B cell (primary cell): ENCODE measurements at regions not wholly inside any gene's neighbourhood (a gene's known extent, or its start where the extent isn't known, plus 50 kb on each side); places are given as distances from the start of the nearest gene placed in this dataset.
"Not testable (repeated sequence)": the region's sequence is repeated elsewhere in the genome, so short reads cannot be mapped to it uniquely, and the experiment has no call there.

Experiments used
- ATAC-seq: fragments of 200-7000 bp; cut with Tn5 transposase; one replicate; pipeline ENCODE4 v1.10.0; 2021; ENCODE audit warnings: low read depth, mild to moderate bottlenecking, moderate number of reproducible peaks, moderate library complexity
- CTCF ChIA-PET: fragments of 350-600 bp; sonication (Branson Sonifier 250); formaldehyde crosslinking; loops from one replicate; lab custom pipeline; 2021; ENCODE audit warnings: antibody characterized with exemption, inconsistent platforms; lab: Charles Lee
- POLR2A ChIA-PET: fragments of 350-600 bp; sonication (Branson Sonifier 250); formaldehyde crosslinking; loops from one replicate; lab custom pipeline; 2021; ENCODE audit warnings: antibody characterized with exemption; lab: Charles Lee
- DNase-seq: peaks from one replicate; pipeline ENCODE4 v3.0.0; 2013
- H2AFZ ChIP-seq: 2 replicates; pipeline ENCODE4 v1.6.1; 2012; ENCODE audit warnings: mild to moderate bottlenecking, low read depth, low read length; ENCODE audit not compliant: insufficient read depth, poor library complexity, severe bottlenecking
- H3K27ac ChIP-seq, 2 donors: 1 replicate in 1 of 2; 2 replicates in 1 of 2; pipeline ENCODE4 v1.5.1; 2012 to 2013; ENCODE audit warnings: low read length in 2 of 2, mild to moderate bottlenecking in 2 of 2, moderate library complexity in 1 of 2
- H3K27me3 ChIP-seq, 4 experiments: fragments of 200-600 bp in 1 of 4; sonication (generic) in 1 of 4; replicated peaks in 1 of 4; 1 replicate in 2 of 4; 2 replicates in 2 of 4; pipeline versions ENCODE4 v1.6.1 to v1.7.0; 2013 to 2016; ENCODE audit warnings: low read length in 3 of 4, mild to moderate bottlenecking in 2 of 4, mixed read lengths in 1 of 4, moderate library complexity in 1 of 4; ENCODE audit not compliant: insufficient read depth in 4 of 4, control insufficient read depth in 3 of 4; ENCODE audit errors: control extremely low read depth in 1 of 4
- H3K36me3 ChIP-seq, 2 experiments: replicated peaks in 1 of 2; 1 replicate in 1 of 2; 2 replicates in 1 of 2; pipeline versions ENCODE4 v1.6.1 to v1.7.1; 2013; ENCODE audit warnings: low read length in 1 of 2; ENCODE audit not compliant: insufficient read depth in 2 of 2, control insufficient read depth in 1 of 2; ENCODE audit errors: control extremely low read depth in 1 of 2, extremely low read depth in 1 of 2
- H3K4me1 ChIP-seq, 2 donors: fragments of 200-600 bp in 1 of 2; sonication (generic) in 1 of 2; 1 replicate in 1 of 2; 2 replicates in 1 of 2; pipeline versions ENCODE4 v1.5.1 to v1.6.1; 2013 to 2017; ENCODE audit warnings: low read length in 2 of 2; ENCODE audit not compliant: control insufficient read depth in 2 of 2, insufficient read depth in 2 of 2
- H3K4me2 ChIP-seq: replicated peaks from 2 replicates; pipeline ENCODE3; 2012; ENCODE audit warnings: mild to moderate bottlenecking, low read depth, low read length; ENCODE audit not compliant: poor library complexity, severe bottlenecking
- H3K4me3 ChIP-seq, 5 experiments: fragments of 200-600 bp in 1 of 5; sonication (generic) in 1 of 5; 1 replicate in 3 of 5; 2 replicates in 2 of 5; pipeline versions ENCODE4 v1.5.1 to v1.7.0; 2011 to 2016; ENCODE audit warnings: low read length in 4 of 5, mild to moderate bottlenecking in 4 of 5, low read depth in 2 of 5, control low read depth in 1 of 5, moderate library complexity in 1 of 5; ENCODE audit not compliant: insufficient read depth in 1 of 5; ENCODE audit errors: control extremely low read depth in 1 of 5, extremely low read depth in 1 of 5
- H3K79me2 ChIP-seq: fragments of 200-600 bp; sonication (generic); one replicate; pipeline ENCODE4 v1.6.0; 2016; ENCODE audit warnings: low read length; ENCODE audit not compliant: control insufficient read depth, insufficient read depth
- H3K9ac ChIP-seq: fragments of 200-600 bp; sonication (generic); 2 replicates; pipeline ENCODE4 v1.6.1; 2017; ENCODE audit warnings: mild to moderate bottlenecking, low read length, moderate library complexity
- H3K9me3 ChIP-seq, 3 donors: one replicate each; pipeline versions ENCODE4 v1.6.1 to v1.7.1; 2013; ENCODE audit warnings: low read length in 2 of 3; ENCODE audit not compliant: control insufficient read depth in 2 of 3, insufficient read depth in 1 of 3; ENCODE audit errors: control extremely low read depth in 1 of 3
- H4K20me1 ChIP-seq: 2 replicates; pipeline ENCODE4 v1.6.0; 2012; ENCODE audit warnings: mild to moderate bottlenecking, low read length; ENCODE audit not compliant: insufficient read depth, control insufficient read depth, poor library complexity, severe bottlenecking
- H3K27ac Mint-ChIP-seq: one replicate; pipeline ENCODE4 v1.8.0; 2021; ENCODE audit warnings: mixed read lengths
- H3K27me3 Mint-ChIP-seq: one replicate; pipeline ENCODE4 v1.8.0; 2021; ENCODE audit warnings: mixed read lengths
- H3K4me1 Mint-ChIP-seq: one replicate; pipeline ENCODE4 v1.8.0; 2021; ENCODE audit warnings: mixed read lengths
- H3K4me3 Mint-ChIP-seq: one replicate; pipeline ENCODE4 v1.8.0; 2021; ENCODE audit warnings: mixed read lengths
- H3K9me3 Mint-ChIP-seq: one replicate; pipeline ENCODE4 v1.8.0; 2022; ENCODE audit warnings: mixed read lengths; ENCODE audit not compliant: insufficient read depth
- CTCF ChIP-seq: fragments of 200-600 bp; IDR thresholded peaks from one replicate; pipeline ENCODE4 v1.8.0; 2022; ENCODE audit warnings: antibody characterized with exemption, mild to moderate bottlenecking
- EZH2 ChIP-seq: IDR thresholded peaks from 2 replicates; pipeline ENCODE4 v1.6.1; 2012; ENCODE audit warnings: borderline replicate concordance, low read depth, mild to moderate bottlenecking, moderate library complexity, low read length; ENCODE audit not compliant: insufficient read depth, poor library complexity, severe bottlenecking
- WGBS: methylation state at CpG from one replicate; pipeline ENCODE4 v1.1.5; 2013; ENCODE audit warnings: missing lambda C conversion rate; ENCODE audit not compliant: insufficient coverage; 5-methylcytosine and 5-hydroxymethylcytosine counted together
- intact Hi-C: fragments of 100-400 bp; cut with micrococcal nuclease; formaldehyde crosslinking; loops from one replicate; pipeline ENCODE4 v1.10.0; 2022

- Histone ChIP-seq H3K4me1 (no peaks in the 10 kb centered on the region), H3K9ac (no peak overlapping the region), H3K79me2 (no peaks in the 10 kb centered on the region), H2AFZ (no peak overlapping the region), H3K27ac (no peak overlapping the region), H3K9me3 (peaks cover 2 to 13% (median 7%) of the 10 kb centered on the region in 3 donors), H3K4me2 (no peak overlapping the region), H3K4me3 (no peak overlapping the region), H3K36me3 (no peaks in the 10 kb centered on the region), H3K27me3 (peaks cover 0 to 8% (median 0%) of the 10 kb centered on the region in 4 experiments), H4K20me1 (no peaks in the 10 kb centered on the region)
- WGBS, result no CpG with 5 or more reads among the region's 1 CpG
- TF ChIP-seq CTCF, result no peak
- TF ChIP-seq EZH2, result no peak
- POLR2A ChIA-PET, result no interaction called here
- Mint-ChIP-seq H3K27ac (no peak overlapping the region), H3K4me3 (no peak overlapping the region), H3K9me3 (peaks cover 17% of the 10 kb centered on the region), H3K27me3 (peaks cover 47% of the 10 kb centered on the region), H3K4me1 (no peaks in the 10 kb centered on the region)
- CTCF ChIA-PET, result no interaction called here
- no peak for ATAC-seq
- DNase-seq, result no peak
- intact Hi-C loops, result no loop called here
Measured at GRCh38 chr10:118930614-118931013, 98.9 kb upstream of the NANOS1 start.

- no peak overlapping the region for H3K4me2 ChIP-seq
- no CpG with 5 or more reads among the region's 1 CpG for WGBS
- ATAC-seq (no peak), DNase-seq (no peak)
- peaks cover 0 to 8% (median 0%) of the 10 kb centered on the region in 4 experiments for H3K27me3 ChIP-seq
- H3K27ac ChIP-seq, result no peak overlapping the region
- H4K20me1 ChIP-seq, result no peaks in the 10 kb centered on the region
- H2AFZ ChIP-seq, result no peak overlapping the region
- POLR2A ChIA-PET, result no interaction called here
- H3K4me3 ChIP-seq, result no peak overlapping the region
- H3K36me3 ChIP-seq, result no peaks in the 10 kb centered on the region
- Mint-ChIP-seq H3K4me1 (no peaks in the 10 kb centered on the region), H3K27ac (no peak overlapping the region), H3K27me3 (peaks cover 43% of the 10 kb centered on the region), H3K4me3 (no peak overlapping the region), H3K9me3 (peaks cover 17% of the 10 kb centered on the region)
- no peak for TF ChIP-seq CTCF
- no peak for TF ChIP-seq EZH2
- H3K79me2 ChIP-seq, result no peaks in the 10 kb centered on the region
- CTCF ChIA-PET, result no interaction called here
- peaks cover 2 to 13% (median 7%) of the 10 kb centered on the region in 3 donors for H3K9me3 ChIP-seq
- intact Hi-C loops, result no loop called here
- H3K9ac ChIP-seq, result no peak overlapping the region
- no peaks in the 10 kb centered on the region for H3K4me1 ChIP-seq
Measured at GRCh38 chr10:118931436-118931835, 98.1 kb upstream of the NANOS1 start.

GRCh38 chr10:118932154-118932553 lies 97.4 kb upstream of the NANOS1 start:
- POLR2A ChIA-PET, H3K4me3 Mint-ChIP-seq, CTCF ChIA-PET, H3K4me1 Mint-ChIP-seq, DNase-seq, H4K20me1 ChIP-seq, H3K9ac ChIP-seq, H3K36me3 ChIP-seq, H3K27ac ChIP-seq, intact Hi-C loops, H3K4me3 ChIP-seq, H3K27ac Mint-ChIP-seq, H3K4me2 ChIP-seq, ATAC-seq, H3K79me2 ChIP-seq, H3K4me1 ChIP-seq, H3K27me3 ChIP-seq, H2AFZ ChIP-seq: not testable (repeated sequence)
- no CpG with 5 or more reads among the region's 1 CpG for WGBS
- Mint-ChIP-seq H3K27me3 (peaks cover 43% of the 10 kb centered on the region), H3K9me3 (peaks cover 17% of the 10 kb centered on the region)
- H3K9me3 ChIP-seq, result peaks cover 2 to 13% (median 7%) of the 10 kb centered on the region in 3 donors
